ENCODE measurements at regions not wholly inside any gene's neighbourhood (a gene's known extent, or its start where the extent isn't known, plus 50 kb on each side); places are given as distances from the start of the nearest gene placed in this dataset.

- H3K4me1 Mint-ChIP-seq (ENCODE audit: low read depth, unreplicated experiment) = peaks cover 13% of the 10 kb centered on the region
- DNase-seq = no peak
- H3K36me3 Mint-ChIP-seq (ENCODE audit: unreplicated experiment) = no peaks in the 10 kb centered on the region
- H3K27me3 Mint-ChIP-seq (ENCODE audit: unreplicated experiment) = peaks cover 2% of the 10 kb centered on the region
- TF ChIP-seq, protein P1, sequence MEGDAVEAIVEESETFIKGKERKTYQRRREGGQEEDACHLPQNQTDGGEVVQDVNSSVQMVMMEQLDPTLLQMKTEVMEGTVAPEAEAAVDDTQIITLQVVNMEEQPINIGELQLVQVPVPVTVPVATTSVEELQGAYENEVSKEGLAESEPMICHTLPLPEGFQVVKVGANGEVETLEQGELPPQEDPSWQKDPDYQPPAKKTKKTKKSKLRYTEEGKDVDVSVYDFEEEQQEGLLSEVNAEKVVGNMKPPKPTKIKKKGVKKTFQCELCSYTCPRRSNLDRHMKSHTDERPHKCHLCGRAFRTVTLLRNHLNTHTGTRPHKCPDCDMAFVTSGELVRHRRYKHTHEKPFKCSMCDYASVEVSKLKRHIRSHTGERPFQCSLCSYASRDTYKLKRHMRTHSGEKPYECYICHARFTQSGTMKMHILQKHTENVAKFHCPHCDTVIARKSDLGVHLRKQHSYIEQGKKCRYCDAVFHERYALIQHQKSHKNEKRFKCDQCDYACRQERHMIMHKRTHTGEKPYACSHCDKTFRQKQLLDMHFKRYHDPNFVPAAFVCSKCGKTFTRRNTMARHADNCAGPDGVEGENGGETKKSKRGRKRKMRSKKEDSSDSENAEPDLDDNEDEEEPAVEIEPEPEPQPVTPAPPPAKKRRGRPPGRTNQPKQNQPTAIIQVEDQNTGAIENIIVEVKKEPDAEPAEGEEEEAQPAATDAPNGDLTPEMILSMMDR (IDR thresholded peaks at IDR 0.05; ENCODE audit: partially characterized antibody, unreplicated experiment) = no peak
- H3K27ac Mint-ChIP-seq (ENCODE audit: unreplicated experiment) = peak overlapping the region; percentile 91
- peak overlapping the region; percentile 40 for H3K4me3 Mint-ChIP-seq (ENCODE audit: unreplicated experiment)
- H3K9me3 Mint-ChIP-seq (ENCODE audit: unreplicated experiment) = no peaks in the 10 kb centered on the region
Observed at GRCh38 chr1:99180915-99181314, 83.4 kb upstream of the PLPPR4 start.

DNA sequence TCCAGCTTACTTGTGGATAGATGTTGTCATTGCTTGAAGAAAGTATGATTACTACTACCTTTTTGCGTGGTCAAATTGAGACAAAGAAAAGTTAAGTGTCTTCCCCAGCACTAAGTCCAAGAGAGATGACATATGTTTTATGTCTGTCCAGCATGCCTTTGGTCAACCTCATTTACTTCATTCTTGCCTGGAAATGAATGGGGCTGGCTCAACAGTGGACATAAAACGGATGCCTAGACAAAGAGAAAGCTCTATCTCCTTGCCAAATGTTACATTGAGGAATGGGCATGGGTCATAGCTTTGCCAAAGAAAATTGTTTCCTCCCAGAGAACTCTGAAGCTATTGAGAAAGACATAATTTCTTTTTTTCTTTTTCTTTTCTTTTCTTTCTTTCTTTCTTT, 82.4 kb upstream of the PLPPR4 start:
- H3K27ac Mint-ChIP-seq (ENCODE audit: unreplicated experiment) = peak overlapping the region; percentile 8
- no peak for DNase-seq
- peaks cover 2% of the 10 kb centered on the region for H3K27me3 Mint-ChIP-seq (ENCODE audit: unreplicated experiment)
- TF ChIP-seq, protein P1 (IDR thresholded peaks at IDR 0.05; ENCODE audit: partially characterized antibody, unreplicated experiment) = no peak
- H3K9me3 Mint-ChIP-seq (ENCODE audit: unreplicated experiment) = no peaks in the 10 kb centered on the region
- no peak overlapping the region for H3K4me3 Mint-ChIP-seq (ENCODE audit: unreplicated experiment)
- no peaks in the 10 kb centered on the region for H3K36me3 Mint-ChIP-seq (ENCODE audit: unreplicated experiment)
- peaks cover 11% of the 10 kb centered on the region for H3K4me1 Mint-ChIP-seq (ENCODE audit: low read depth, unreplicated experiment)

- peaks cover 9% of the 10 kb centered on the region for H3K4me1 Mint-ChIP-seq (ENCODE audit: low read depth, unreplicated experiment)
- no peaks in the 10 kb centered on the region for H3K27me3 Mint-ChIP-seq (ENCODE audit: unreplicated experiment)
- no peak for DNase-seq
- no peak overlapping the region for H3K27ac Mint-ChIP-seq (ENCODE audit: unreplicated experiment)
- H3K4me3 Mint-ChIP-seq (ENCODE audit: unreplicated experiment) = no peak overlapping the region
- TF ChIP-seq, protein P1 (IDR thresholded peaks at IDR 0.05; ENCODE audit: partially characterized antibody, unreplicated experiment) = no peak
- no peaks in the 10 kb centered on the region for H3K9me3 Mint-ChIP-seq (ENCODE audit: unreplicated experiment)
- H3K36me3 Mint-ChIP-seq (ENCODE audit: unreplicated experiment) = no peaks in the 10 kb centered on the region
Observed at GRCh38 chr1:99185196-99185595, 79.1 kb upstream of the PLPPR4 start.

GRCh38 chr1:99193431-99193830, 70.9 kb upstream of the PLPPR4 start:
- H3K27me3 Mint-ChIP-seq (ENCODE audit: unreplicated experiment) = no peaks in the 10 kb centered on the region
- H3K4me1 Mint-ChIP-seq (ENCODE audit: low read depth, unreplicated experiment) = no peaks in the 10 kb centered on the region
- no peak for DNase-seq
- H3K9me3 Mint-ChIP-seq (ENCODE audit: unreplicated experiment) = no peaks in the 10 kb centered on the region
- H3K36me3 Mint-ChIP-seq (ENCODE audit: unreplicated experiment) = no peaks in the 10 kb centered on the region
- TF ChIP-seq, protein P1 (IDR thresholded peaks at IDR 0.05; ENCODE audit: partially characterized antibody, unreplicated experiment) = no peak
- no peak overlapping the region for H3K4me3 Mint-ChIP-seq (ENCODE audit: unreplicated experiment)
- H3K27ac Mint-ChIP-seq (ENCODE audit: unreplicated experiment) = no peak overlapping the region

DNA sequence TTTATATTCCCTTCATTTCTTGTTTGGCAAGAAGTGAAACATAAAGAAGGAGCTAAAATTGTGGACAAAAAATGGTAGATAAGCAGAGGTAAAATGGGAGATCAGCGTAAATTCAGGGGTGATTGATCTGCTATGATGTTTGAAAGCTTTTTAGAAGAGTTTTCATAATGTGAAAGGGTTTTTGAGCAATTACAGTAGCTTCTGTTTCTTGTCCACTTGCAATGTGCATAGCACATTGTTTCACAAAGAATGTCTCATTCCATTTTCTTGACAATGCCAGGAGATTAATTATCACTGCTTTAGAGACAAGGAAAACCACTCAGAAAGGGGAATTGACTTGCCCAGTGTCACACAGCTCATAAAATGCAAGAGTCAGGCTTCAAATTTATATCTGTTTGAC, 65.9 kb upstream of the PLPPR4 start:
- Mint-ChIP-seq H3K27ac (ENCODE audit: unreplicated experiment) (no peak overlapping the region), H3K4me3 (ENCODE audit: unreplicated experiment) (no peak overlapping the region), H3K36me3 (ENCODE audit: unreplicated experiment) (no peaks in the 10 kb centered on the region), H3K9me3 (ENCODE audit: unreplicated experiment) (no peaks in the 10 kb centered on the region), H3K27me3 (ENCODE audit: unreplicated experiment) (peaks cover 2% of the 10 kb centered on the region), H3K4me1 (ENCODE audit: low read depth, unreplicated experiment) (no peaks in the 10 kb centered on the region)
- DNase-seq = no peak
- TF ChIP-seq, protein P1 (IDR thresholded peaks at IDR 0.05; ENCODE audit: partially characterized antibody, unreplicated experiment) = no peak
